Skeletal muscle cell (primary cell): ENCODE measurements at regions not wholly inside any gene's neighbourhood (a gene's known extent, or its start where the extent isn't known, plus 50 kb on each side); places are given as distances from the start of the nearest gene placed in this dataset.

Experiments used
- DNase-seq: peaks from one replicate; pipeline ENCODE4 v3.0.0-alpha.2; 2010; ENCODE audit warnings: low read depth
- H3K4me3 ChIP-seq: 2 replicates; pipeline ENCODE4 v1.5.1; 2011; ENCODE audit warnings: low read depth, mild to moderate bottlenecking, control low read depth, low read length, moderate library complexity

DNA sequence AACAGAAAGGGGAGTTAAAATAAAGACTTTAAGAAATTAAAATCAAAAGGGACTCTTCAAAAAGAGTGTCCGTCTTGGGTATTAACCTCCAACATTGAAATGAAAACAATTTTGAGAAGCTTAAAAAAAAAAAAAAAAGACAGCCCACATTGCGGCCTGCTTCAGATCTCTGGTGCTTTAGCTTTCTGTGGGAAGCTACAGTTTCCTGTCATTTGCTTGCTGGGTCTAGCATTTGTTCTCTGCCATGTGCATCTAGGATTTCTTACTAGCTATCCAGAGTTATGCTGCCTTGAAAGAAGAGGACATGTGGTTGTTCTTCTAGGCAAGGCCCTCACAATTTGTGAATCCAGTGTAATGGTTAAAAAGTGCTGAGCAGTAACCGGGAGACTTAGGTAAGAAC is 375.3 kb downstream of the SLC4A3 start:
- H3K4me3 ChIP-seq: no peak overlapping the region
- DNase-seq: no peak

DNA sequence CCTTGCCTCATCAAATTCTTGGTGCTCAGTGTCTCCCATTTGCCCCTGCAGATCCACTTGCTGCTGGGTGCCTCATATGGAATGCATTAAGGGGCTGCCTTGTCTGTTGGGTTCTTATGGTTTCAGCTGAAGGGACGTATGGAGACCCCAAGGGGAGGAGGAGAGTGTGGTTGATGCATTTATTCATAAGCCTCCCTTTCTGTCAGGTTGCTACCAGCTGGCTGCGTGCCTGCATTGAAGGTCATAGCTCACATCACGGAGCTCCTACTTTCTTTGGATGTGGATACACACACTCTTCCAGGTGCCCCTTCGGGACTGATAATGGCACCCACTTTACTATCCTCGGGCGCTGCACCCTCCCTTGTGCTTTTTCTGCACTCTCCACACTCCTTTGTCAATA is 377.9 kb downstream of the SLC4A3 start:
- no peak overlapping the region for H3K4me3 ChIP-seq
- DNase-seq: no peak

DNA sequence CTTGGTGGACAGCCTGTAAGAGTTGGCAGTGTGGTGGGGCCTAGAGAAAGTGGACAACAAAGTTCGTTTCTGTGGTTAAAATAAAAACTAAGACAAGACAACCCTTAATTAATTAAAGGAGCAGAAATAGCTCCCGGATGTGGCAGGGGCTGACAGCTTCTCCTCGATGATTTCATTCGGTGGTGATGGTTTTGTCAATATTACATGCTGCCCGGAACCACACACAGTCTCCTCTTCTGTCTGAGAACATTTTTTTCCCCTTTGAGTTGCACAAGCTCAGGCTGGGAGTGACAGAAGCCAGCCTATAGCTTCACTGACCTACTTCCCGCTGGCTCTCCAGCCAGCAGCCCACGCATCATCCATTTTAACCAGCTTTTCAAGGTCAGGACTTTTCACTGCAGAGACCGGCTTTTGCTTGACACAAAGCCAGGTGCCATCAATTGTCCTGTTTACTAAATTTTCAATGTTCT is 378.8 kb downstream of the SLC4A3 start:
- DNase-seq: peak; percentile 69
- no peak overlapping the region for H3K4me3 ChIP-seq

DNA sequence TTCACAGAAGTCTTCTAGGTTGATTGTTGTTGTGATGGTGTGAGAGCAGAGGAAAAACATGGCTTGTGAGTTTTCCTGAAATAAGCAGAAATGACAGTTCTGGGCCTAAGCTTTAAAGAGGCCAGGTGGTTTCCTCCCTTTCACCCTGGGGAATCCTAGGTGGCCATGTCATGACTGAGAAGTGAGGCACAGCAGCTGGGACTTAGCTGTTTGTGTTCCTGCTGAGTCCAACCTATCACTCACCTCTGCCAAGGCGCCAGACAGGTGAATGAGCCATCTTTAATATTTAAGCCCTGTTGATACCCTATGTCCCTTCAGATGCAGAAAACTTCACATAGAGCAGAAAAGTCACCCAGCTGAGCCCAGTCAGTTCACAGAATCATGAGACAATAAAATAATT is 384.4 kb downstream of the SLC4A3 start:
- no peak overlapping the region for H3K4me3 ChIP-seq
- DNase-seq: no peak

DNA sequence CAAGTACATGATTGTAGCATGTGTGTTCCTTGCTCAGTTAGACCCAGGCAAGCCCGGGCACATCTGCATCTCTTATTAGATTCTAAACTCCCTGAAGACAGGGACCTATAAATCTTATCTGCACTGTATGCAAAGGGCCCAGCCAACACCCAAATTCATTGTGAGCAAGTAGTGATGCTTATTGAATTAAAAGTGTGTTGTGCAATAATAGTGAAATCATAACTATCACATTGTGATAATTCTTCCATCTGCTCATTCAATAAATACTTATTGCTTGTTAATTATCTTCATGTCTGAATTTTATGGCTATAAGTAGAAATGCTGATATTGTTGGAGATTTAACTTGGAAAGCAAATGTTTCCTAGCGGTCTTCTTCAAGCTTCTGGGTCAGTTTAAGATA is 387.5 kb downstream of the SLC4A3 start:
- DNase-seq: no peak
- no peak overlapping the region for H3K4me3 ChIP-seq

DNA sequence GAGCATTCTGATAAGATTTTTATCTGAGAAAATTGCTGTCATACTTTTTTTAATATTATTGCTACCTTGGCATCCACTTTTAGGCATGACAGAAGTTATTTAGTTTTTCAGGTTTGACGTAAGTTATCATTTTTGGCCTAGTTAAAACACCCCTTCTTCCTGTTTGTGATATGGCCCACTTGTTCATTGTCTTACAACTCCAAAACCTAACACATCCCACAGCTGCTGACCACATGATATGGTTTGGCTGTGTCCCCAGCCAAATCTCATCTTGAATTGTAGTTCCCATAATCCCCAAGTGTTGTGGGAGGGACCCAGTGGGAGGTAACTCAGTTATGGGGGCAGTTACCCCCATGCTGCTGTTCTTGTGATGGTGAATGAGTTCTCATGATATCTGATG is 388.1 kb downstream of the SLC4A3 start:
- H3K4me3 ChIP-seq: no peak overlapping the region
- no peak for DNase-seq

DNA sequence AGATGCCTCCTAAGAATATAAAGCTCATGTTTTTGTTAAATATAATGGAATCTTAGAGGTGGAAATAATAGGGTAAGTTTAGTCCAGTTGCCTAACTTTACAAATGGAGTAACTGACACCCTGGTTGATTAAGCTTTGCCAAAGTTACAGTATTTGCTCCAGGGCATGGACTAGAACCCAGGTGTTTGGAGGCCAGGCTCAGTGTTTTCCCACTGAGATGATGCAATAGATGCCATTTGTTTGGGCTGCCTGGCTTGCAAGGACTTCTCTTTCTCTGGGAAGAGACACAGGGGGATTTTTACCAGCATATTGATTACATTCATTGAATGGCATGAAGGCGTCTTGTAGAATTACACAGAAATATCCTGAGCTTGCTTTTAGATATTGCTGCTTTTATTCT is 397.8 kb downstream of the SLC4A3 start:
- no peak overlapping the region for H3K4me3 ChIP-seq
- no peak for DNase-seq

DNA sequence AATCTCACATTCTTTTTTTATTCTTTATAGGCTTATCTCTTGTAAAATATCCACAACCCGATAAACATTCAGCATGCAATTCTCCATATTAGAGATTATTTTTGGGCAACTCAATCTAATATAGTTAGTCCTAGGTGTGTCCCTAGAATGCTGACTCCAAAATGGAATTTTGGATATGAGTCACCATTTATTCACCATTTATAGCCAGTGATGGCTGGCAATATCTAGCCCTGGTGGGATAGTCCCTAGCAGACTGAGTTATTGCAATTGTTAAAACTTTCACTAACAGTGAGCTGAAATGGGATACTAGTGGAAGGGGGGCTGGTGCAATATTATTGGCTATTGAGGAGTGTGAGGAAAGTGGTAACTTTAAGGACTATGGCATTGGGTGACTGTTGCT is 401.6 kb downstream of the SLC4A3 start:
- DNase-seq: no peak
- H3K4me3 ChIP-seq: no peak overlapping the region

DNA sequence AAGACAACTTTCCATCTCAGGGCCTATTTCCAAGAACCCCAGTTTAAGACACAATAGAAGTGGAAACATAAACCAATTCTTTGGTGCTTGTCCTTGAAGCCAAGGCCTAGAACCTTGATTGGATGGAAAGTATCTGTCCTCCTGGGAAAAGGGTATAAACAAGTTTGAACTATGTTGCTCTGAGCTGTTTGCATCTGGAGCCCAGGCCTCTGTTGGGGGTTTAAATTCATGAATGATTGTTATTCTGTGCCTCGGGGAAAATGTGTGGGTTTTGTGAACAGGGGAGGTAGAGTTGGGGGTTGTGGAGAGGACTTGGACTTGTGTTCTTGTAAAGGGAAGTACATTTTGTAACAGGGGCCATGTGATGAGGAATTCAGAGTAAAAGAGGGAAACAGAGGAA is 406.1 kb downstream of the SLC4A3 start:
- no peak overlapping the region for H3K4me3 ChIP-seq
- peak; percentile 52 for DNase-seq

DNA sequence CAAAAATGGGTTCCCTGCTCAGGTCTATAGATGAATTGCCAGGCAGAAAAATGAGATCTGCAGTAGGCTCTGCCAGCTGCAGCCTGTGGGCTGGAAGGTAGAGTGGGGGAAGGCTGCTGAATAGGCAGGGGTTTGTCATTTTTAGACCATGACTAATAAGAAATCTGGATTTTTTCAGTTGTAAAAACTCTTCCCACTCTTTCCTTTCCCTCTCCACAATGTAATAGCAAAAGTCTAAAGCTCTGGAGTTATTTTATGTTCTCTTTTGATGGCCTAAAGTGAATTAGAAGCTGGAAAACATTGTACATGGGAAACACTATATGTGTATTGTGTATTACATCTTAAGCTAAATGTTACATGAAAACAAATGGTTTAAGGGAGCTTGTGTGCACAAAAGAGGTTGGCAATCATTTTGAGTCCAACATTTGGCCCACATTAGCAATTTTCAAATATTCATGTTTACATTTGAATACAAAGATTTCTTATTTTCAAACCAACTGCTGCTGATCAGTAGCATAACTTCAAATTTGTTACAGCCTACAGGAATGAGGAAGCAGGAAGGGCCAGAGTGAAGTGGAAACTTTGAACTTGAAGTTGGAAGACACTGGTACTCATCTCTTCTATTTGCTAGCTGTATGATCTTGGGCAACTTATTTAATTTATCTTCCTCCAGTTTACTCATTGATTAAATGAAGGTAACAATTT is 407.1 kb downstream of the SLC4A3 start:
- H3K4me3 ChIP-seq: no peak overlapping the region
- DNase-seq: peak; percentile 47

DNA sequence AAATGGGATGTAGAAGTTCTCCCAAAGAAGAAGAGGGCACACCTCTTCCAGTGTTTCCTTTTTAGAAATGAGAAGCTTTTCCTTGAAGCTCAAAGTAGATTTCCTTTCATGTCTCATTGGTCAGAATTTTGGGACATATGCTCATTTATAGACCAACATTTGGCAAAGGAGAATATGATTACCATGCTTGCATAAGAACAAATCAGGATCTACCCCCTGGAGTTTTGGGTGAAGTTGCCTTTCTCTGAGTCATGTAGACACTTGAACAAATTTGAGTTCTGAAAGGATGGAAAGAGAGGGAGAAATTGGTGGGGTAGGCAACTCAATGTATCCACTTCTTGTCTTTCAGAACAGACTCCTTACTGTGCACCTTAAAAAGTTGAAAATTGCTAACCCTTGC is 409.0 kb downstream of the SLC4A3 start:
- H3K4me3 ChIP-seq: no peak overlapping the region

DNA sequence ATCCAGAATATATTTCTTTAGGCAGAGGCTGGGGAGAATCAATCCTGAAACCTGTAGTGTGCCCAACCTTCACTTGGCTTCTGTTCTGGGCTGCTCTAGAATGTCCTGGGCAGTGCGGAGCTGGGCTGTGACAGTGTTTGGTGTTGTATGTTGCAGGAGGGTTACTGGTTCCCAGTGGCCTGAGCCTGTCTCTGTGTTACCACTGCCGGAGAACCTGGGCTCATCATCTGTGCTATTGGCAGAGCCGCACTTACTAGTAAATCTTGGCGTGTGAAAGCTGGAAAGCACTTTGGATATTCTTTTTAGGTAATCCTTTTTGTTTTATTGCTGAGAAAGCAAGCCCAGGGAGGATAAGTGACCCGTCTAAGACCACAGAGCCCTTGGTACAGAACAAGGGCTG is 412.9 kb downstream of the SLC4A3 start:
- H3K4me3 ChIP-seq: no peak overlapping the region
- no peak for DNase-seq

More for the DNA sequence above, 409.0 kb downstream of the SLC4A3 start:
- DNase-seq: no peak

DNA sequence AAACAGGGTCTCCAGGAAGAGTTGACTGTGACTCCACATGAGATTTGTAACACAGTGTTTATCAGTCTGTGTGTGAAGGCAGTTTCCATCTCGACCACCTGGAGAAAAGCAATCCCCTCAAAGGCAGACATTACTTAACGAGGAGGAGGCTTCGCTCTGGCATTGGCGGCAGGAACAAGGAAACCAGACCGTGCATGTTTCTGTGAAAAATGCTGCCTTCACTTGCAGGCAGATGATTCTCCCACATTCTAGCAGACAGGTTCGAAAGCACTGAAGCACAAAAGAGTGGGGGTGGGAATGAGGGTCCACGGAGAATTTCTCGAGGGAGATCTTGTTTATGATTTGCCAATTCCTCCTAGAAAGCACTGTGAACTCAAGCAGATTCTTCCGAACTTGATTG is 414.0 kb downstream of the SLC4A3 start:
- no peak for DNase-seq
- H3K4me3 ChIP-seq: no peak overlapping the region

DNA sequence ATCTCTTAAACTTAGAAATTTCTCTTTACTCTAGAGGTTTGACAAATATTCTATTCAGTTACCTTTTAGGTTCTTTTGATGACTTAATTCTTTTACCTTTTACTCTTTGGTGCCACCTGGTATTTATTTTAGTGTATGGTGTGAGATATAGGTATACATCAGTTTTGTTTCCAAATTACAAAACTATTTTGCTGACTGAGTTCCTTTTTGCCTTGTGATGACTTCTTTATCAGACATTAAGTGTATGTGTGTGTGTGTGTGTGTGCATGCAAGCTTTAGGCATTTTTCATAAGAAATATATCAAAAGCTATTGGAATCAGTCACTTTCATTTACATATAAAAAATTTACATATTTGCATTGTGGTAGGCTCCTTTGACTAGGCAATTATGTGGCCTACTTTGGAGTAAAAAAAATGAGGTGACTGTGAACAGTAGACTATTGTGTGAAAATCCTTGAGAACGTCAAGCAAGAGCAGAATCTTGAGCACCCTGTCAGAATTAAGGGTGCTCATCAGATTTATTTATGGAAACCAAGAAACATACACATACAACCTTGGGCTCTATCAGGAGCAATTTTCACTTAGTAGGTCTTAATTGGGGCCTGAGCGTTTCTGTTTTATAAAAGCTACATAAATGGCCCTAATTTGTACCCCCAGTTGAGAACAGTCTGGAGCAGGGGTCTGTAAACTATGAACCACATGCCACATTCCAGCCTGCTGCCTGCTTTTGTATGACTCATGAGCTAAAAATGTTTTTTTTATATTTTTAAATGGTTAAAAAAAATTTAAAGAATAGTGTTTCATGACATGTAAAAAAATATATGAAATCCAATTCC is 415.9 kb downstream of the SLC4A3 start:
- no peak for DNase-seq
- H3K4me3 ChIP-seq: no peak overlapping the region

DNA sequence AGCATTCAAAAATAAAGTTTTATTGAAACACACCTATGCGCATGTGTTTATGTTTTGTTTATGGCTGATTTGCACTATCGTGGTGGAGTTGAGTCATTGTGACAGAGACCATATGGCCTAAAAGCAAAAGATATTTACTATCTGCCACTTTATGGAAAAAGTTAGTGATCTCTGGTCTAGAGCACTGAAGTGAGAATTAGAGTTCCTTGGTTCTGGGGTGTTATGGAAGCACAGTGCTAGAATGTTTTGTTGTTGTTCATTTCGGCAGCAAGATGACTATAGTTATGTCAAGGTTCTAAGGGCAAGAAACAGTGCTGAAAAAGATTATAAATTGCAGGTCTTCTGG is 416.5 kb downstream of the SLC4A3 start:
- no peak for DNase-seq
- H3K4me3 ChIP-seq: no peak overlapping the region

DNA sequence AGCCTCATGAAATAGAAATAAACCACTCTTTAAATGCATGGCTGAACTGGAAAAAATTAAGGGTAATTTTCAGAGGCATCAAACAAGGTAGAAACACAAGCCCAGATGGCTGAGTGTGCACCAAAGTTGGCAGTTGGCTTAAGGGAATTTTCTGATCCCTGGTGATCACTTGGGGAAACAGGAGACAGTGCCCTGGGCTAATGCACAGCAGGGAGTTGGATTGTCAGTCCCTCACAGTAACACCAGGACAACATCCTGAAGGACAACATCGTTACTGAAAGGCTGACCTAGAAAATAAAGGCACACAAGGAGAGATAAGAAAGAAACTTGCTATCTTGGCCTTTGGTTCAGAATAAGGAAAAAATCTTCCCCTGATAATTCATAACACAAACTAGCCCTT is 417.0 kb downstream of the SLC4A3 start:
- no peak for DNase-seq

DNA sequence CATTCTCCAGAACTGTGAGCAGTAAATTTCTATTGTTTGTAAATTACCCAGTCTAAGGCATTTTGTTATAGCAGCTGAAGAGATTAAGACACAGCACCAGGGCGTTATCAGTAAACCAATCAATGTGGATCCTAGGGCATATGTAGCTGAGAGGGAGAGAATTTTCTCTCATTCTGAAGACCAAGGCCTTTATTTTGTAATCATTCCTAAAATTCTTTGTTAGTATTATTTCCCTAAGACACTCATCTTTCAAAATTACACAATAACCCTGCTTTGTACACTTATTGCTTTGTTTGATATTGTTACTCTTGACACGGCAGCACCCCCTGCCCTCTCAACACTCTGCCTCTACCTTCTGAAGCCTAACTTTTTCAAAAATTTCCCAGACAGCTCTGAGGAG is 419.1 kb downstream of the SLC4A3 start:
- DNase-seq: no peak
- H3K4me3 ChIP-seq: no peak overlapping the region

More for the DNA sequence above, 417.0 kb downstream of the SLC4A3 start:
- no peak overlapping the region for H3K4me3 ChIP-seq

DNA sequence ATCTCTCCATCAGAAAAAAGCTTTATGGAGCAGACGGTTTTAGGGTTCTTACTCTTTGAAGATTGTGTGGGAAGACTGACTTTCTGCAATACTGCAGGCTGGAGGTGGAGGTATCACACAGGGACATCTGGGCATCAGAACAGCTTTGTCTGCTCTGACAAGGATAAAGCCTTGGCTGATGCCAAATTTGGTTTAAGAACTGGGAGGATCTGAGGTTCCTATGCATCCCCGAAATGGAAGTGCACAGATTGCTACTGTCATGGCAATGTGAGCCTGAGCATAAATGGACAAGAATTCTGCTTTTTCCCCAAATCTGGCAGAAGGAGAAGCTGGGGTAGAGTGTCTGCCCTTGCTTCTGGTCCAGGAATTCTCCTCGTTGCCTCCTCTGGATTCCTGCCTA is 424.3 kb downstream of the SLC4A3 start:
- no peak for DNase-seq
- no peak overlapping the region for H3K4me3 ChIP-seq

DNA sequence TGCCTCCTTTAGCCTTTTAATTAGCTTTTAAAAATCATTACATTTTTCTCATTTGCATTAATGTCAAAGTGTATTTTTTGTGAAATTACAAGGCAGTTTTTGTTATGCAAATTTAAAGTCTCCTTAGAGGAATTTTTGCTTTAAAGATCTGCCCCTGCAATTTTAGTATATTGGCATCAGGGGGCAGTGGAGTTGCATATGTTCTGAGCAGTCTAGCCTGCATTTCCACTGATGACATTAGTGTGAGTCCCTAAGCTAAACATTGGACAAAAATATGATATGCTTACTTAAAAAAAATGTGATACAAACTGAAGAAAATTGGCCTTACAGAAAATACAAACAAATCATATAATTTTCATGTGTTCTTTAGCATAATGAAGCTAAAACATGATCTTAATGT is 426.5 kb downstream of the SLC4A3 start:
- DNase-seq: no peak
- no peak overlapping the region for H3K4me3 ChIP-seq

DNA sequence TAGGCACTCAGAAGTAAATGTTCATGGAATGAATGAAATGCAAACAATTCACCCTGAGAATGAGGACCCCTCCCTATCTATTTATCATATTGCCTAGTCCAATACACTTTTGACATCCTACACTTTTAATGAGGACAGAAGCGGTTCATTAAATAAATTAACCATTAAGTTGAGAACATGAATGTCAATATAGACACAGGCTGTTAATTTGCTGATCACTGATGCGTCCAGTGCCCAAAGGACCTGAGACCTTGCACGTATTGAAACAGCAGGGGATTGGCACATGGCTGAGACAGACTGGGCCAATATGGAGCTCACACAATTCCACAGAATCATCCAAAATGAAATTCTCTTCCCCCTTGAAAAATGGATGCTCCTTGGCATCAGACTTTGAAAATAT is 430.0 kb downstream of the SLC4A3 start:
- H3K4me3 ChIP-seq: no peak overlapping the region
- no peak for DNase-seq

DNA sequence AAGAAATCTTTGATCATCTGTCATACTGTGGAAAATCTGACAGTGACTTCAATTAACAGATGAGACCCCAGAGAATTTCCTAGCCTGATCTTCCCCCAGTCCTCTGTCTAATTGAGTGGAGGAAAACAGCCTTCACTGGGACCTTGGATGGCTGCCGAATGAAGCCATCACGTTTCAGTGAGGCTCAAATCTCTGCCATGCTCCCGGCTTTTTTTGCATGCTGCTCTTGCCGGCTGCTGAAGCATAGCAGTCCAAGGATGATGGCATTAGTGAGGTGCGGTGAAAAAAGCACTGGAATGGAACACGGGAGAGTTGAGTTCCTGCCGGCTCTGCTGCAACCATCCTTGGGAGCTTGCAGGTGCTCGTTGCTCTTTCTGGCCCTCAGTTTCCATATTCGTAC is 430.5 kb downstream of the SLC4A3 start:
- DNase-seq: no peak
- H3K4me3 ChIP-seq: no peak overlapping the region
